ENCODE measurements at regions not wholly inside any gene's neighbourhood (a gene's known extent, or its start where the extent isn't known, plus 50 kb on each side); places are given as distances from the start of the nearest gene placed in this dataset.
A peak's percentile ranks its signal among the peaks of the same experiment; 100 is the strongest.
"Not testable (repeated sequence)": the region's sequence is repeated elsewhere in the genome, so short reads cannot be mapped to it uniquely, and the experiment has no call there.

- no peak for DNase-seq
- Mint-ChIP-seq H3K36me3 (ENCODE audit: low read depth) (no peaks in the 10 kb centered on the region), H3K9me3 (ENCODE audit: low read depth) (no peaks in the 10 kb centered on the region), H3K4me1 (peaks cover 36% of the 10 kb centered on the region), H3K4me3 (no peak overlapping the region), H3K27me3 (peaks cover 34% of the 10 kb centered on the region), H3K27ac (no peak overlapping the region)
- ATAC-seq = no peak
- ChIA-PET POLR2A (no interaction called here), CTCF (no interaction called here)
- intact Hi-C loops (cut with DNase I, micrococcal nuclease) = no loop called here
Measured at GRCh38 chr13:50247223-50247622, 232.0 kb downstream of the KCNRG start.

DNA sequence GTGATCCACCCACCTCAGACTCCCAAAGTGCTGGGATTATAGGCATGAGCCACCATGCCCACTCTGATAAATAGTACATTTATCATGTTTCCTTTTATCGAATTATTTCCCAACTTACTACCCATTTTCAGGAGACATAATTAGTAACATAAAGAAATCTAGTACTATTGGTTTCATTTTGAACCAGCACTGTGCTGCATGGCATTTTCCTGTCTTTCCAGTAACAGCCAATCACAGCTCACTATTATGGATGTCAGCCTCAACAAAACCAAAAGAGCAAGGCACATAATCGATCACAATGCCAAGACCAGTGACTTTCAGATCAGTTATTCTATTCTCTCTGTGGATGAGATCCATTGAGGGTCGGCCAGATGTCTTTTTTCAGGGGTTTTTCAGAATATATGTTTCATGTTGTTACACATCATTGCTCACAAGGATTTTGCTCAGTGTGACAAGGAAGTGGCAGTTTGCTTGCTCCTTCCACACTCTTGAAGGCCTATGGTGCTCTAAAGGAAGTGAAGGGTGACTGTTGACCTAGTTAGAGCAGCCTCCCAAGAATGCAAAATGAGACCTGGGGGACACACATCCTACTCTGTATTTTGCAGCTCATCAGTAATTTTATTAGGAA is 233.4 kb downstream of the KCNRG start:
- peaks cover 36% of the 10 kb centered on the region for H3K4me1 Mint-ChIP-seq
- H3K4me3 Mint-ChIP-seq = no peak overlapping the region
- H3K36me3 Mint-ChIP-seq (ENCODE audit: low read depth) = no peaks in the 10 kb centered on the region
- ATAC-seq (no peak), DNase-seq (no peak)
- H3K27ac Mint-ChIP-seq = no peak overlapping the region
- CTCF ChIA-PET = interaction anchor here (0.6 kb wide), 1 partner anchor 85 kb away, joined by 4 read pairs; no protein-coding TSS in a partner anchor
- intact Hi-C loops (cut with DNase I, micrococcal nuclease) = no loop called here
- POLR2A ChIA-PET = no interaction called here
- peaks cover 36% of the 10 kb centered on the region for H3K27me3 Mint-ChIP-seq
- no peaks in the 10 kb centered on the region for H3K9me3 Mint-ChIP-seq (ENCODE audit: low read depth)

- CTCF ChIA-PET = no interaction called here
- H3K36me3 Mint-ChIP-seq (ENCODE audit: low read depth) = no peaks in the 10 kb centered on the region
- DNase-seq (no peak), ATAC-seq (no peak)
- no peak overlapping the region for H3K4me3 Mint-ChIP-seq
- H3K27ac Mint-ChIP-seq = no peak overlapping the region
- no peaks in the 10 kb centered on the region for H3K9me3 Mint-ChIP-seq (ENCODE audit: low read depth)
- intact Hi-C loops (cut with DNase I, micrococcal nuclease) = no loop called here
- peaks cover 31% of the 10 kb centered on the region for H3K4me1 Mint-ChIP-seq
- H3K27me3 Mint-ChIP-seq = peaks cover 34% of the 10 kb centered on the region
- POLR2A ChIA-PET = no interaction called here
Measured at GRCh38 chr13:50249144-50249521, 233.9 kb downstream of the KCNRG start.

DNA sequence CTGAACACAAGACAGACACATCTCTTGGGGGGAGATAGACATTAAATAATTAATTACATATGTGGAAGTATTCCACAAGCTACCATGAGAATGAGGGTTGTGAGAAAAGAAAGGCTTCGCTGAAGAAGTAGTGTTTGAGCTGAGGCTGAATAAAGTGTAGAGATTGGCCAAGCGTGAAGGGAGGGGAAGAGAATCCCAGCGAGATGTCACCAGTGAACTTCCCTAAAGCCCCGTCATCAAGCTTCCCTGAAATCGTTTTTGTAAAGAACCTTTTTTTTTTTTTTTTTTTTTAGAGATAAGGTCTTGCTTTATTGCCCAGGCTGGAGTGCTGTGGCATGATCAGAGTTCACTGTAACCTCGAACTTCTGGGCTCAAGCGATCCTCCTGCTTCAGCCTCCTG is 235.2 kb downstream of the KCNRG start:
- Mint-ChIP-seq H3K9me3 (ENCODE audit: low read depth) (no peaks in the 10 kb centered on the region), H3K27ac (no peak overlapping the region)
- ATAC-seq = no peak

DNA sequence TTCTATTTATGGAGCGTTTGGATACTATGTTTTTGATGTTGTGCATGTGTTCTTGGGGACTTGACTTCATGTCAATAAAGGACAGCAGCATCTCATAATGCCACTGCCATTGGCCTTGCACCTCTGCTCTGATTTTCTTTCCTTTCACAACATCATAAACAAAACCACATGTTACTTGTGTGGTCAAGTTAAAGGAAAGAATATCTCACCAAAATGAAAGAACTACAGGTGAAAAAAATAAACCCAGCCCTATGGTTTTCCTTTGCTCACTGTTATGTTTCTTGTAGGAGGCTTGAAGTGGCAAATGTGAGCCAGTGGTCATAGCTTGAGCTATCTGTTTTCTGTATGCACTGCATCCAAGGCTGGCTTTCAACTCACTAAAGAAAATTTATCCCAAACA is 240.4 kb downstream of the KCNRG start:
- Mint-ChIP-seq H3K27me3 (peaks cover 36% of the 10 kb centered on the region), H3K4me3 (no peak overlapping the region), H3K4me1 (peaks cover 32% of the 10 kb centered on the region), H3K9me3 (ENCODE audit: low read depth) (peaks cover 5% of the 10 kb centered on the region), H3K27ac (no peak overlapping the region), H3K36me3 (ENCODE audit: low read depth) (no peaks in the 10 kb centered on the region)
- CTCF ChIA-PET = interaction anchor here (0.5 to 1.4 kb wide), 2 partner anchors 154 to 415 kb away, joined by 4 to 5 read pairs; no protein-coding TSS in a partner anchor
- ATAC-seq (peak; percentile 42), DNase-seq (no peak)
- POLR2A ChIA-PET = no interaction called here
- intact Hi-C loops (cut with DNase I, micrococcal nuclease) = loop anchor here in 1 of 2 experiments (5.0 kb wide), 1 partner anchor 33 kb away; no protein-coding TSS in a partner anchor

More for the DNA sequence above, 235.2 kb downstream of the KCNRG start:
- CTCF ChIA-PET = no interaction called here
- Mint-ChIP-seq H3K27me3 (peaks cover 34% of the 10 kb centered on the region), H3K4me1 (peaks cover 21% of the 10 kb centered on the region), H3K4me3 (no peak overlapping the region), H3K36me3 (ENCODE audit: low read depth) (no peaks in the 10 kb centered on the region)
- intact Hi-C loops (cut with DNase I, micrococcal nuclease) = no loop called here
- POLR2A ChIA-PET = interaction anchor here (0.6 to 0.7 kb wide), 2 partner anchors 56 to 108 kb away, joined by 3 to 9 read pairs; no protein-coding TSS in a partner anchor
- no peak for DNase-seq

GRCh38 chr13:50256536-50257321 is 241.5 kb downstream of the KCNRG start:
- not testable (repeated sequence) for ATAC-seq

GRCh38 chr13:50257646-50258045 is 242.4 kb downstream of the KCNRG start:
- H3K36me3 Mint-ChIP-seq (ENCODE audit: low read depth) = no peaks in the 10 kb centered on the region
- ChIA-PET CTCF (interaction anchor here (0.6 to 1.2 kb wide), 2 partner anchors 43 to 49 kb away, joined by 3 read pairs; no protein-coding TSS in a partner anchor), POLR2A (interaction anchor here (0.8 kb wide), 1 partner anchor 132 kb away, joined by 3 read pairs; no protein-coding TSS in a partner anchor)
- peak; percentile 84 for ATAC-seq
- peaks cover 29% of the 10 kb centered on the region for H3K4me1 Mint-ChIP-seq
- peaks cover 24% of the 10 kb centered on the region for H3K27me3 Mint-ChIP-seq
- no peak overlapping the region for H3K4me3 Mint-ChIP-seq
- intact Hi-C loops (cut with DNase I, micrococcal nuclease) = loop anchor here in 1 of 2 experiments (5.0 kb wide), 1 partner anchor 35 kb away; no protein-coding TSS in a partner anchor
- peak; percentile 30 for DNase-seq
- H3K27ac Mint-ChIP-seq = no peak overlapping the region
- peaks cover 5% of the 10 kb centered on the region for H3K9me3 Mint-ChIP-seq (ENCODE audit: low read depth)

More at GRCh38 chr13:50256536-50257321, 241.5 kb downstream of the KCNRG start:
- CTCF ChIA-PET; H3K36me3 Mint-ChIP-seq (ENCODE audit: low read depth); H3K27ac Mint-ChIP-seq; DNase-seq; POLR2A ChIA-PET; H3K4me3 Mint-ChIP-seq; H3K9me3 Mint-ChIP-seq (ENCODE audit: low read depth): not testable (repeated sequence)
- Mint-ChIP-seq H3K27me3 (peaks cover 32% of the 10 kb centered on the region), H3K4me1 (peaks cover 29% of the 10 kb centered on the region)
- intact Hi-C loops (cut with DNase I, micrococcal nuclease) = loop anchor here in 1 of 2 experiments (5.0 kb wide), 1 partner anchor 34 kb away; no protein-coding TSS in a partner anchor

DNA sequence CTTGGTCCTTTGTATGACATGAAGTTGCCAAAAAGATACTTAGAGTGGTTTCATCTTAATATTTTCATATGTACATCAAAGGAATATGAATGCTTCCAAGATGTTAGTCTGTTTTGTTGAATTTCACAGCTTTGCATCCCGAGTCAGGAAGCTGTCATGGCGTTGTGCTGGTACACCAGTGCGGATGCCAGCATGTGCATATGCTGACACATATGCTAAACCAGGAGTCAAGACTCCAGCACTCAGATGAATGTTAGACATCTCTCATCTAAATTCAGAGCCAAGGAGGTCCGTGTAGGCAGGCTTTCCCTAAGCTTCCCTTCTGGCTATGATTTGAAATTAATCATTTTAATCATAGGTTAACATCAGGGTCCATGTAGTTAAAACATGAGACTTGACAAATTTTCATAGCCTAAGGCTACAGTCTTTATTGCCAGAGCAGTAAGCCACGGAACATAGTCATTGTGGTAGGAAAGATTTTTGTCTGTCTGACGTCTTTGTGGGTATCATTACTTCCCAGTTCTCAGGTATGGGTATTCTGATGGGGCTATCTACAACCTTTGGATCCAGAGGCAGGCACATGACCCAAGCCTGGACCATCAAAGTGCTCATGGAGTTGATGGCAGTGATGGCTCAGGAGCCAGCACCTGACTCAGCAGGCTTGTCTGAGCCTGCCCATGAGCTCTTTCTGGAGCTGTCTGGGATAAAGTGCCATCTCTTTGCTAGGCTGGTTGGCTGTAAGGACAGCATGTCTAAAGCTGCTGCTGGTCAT is 246.1 kb downstream of the KCNRG start:
- H3K36me3 Mint-ChIP-seq (ENCODE audit: low read depth) = no peaks in the 10 kb centered on the region
- no peak overlapping the region for H3K27ac Mint-ChIP-seq
- ATAC-seq (no peak), DNase-seq (no peak)
- peaks cover 19% of the 10 kb centered on the region for H3K27me3 Mint-ChIP-seq
- H3K9me3 Mint-ChIP-seq (ENCODE audit: low read depth) = peaks cover 5% of the 10 kb centered on the region
- POLR2A ChIA-PET = no interaction called here
- CTCF ChIA-PET = interaction anchor here (1.4 kb wide), 1 partner anchor 22 kb away, joined by 4 read pairs; no protein-coding TSS in a partner anchor
- intact Hi-C loops (cut with DNase I, micrococcal nuclease) = no loop called here
- peaks cover 20% of the 10 kb centered on the region for H3K4me1 Mint-ChIP-seq
- no peak overlapping the region for H3K4me3 Mint-ChIP-seq

DNA sequence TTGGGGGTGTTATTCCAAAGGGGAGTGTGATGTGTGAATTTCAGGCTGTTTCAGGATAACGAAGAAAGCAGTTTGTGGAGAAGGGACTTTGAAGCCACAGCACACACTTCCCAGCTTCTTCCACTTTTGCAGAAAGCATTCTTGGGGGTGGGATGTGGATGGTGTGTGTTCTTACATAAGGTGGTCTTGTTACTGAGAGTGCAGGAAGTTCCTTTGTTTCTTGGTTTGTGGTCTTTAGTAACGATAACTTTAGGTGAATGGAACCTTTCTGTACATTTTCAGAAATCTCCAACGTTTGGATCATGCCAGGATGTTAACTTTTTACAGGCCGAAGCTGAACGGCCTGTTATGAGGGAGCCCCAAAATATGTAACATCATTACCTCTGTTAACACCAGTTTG is 251.8 kb downstream of the KCNRG start:
- no peak for DNase-seq
- Mint-ChIP-seq H3K27me3 (peaks cover 8% of the 10 kb centered on the region), H3K9me3 (ENCODE audit: low read depth) (no peaks in the 10 kb centered on the region), H3K4me1 (no peaks in the 10 kb centered on the region), H3K4me3 (no peak overlapping the region), H3K36me3 (ENCODE audit: low read depth) (no peaks in the 10 kb centered on the region), H3K27ac (no peak overlapping the region)
- ChIA-PET POLR2A (no interaction called here), CTCF (interaction anchor here (0.9 kb wide), 1 partner anchor 184 kb away, joined by 3 read pairs; no protein-coding TSS in a partner anchor)
- intact Hi-C loops (cut with DNase I, micrococcal nuclease) = loop anchor here in 1 of 2 experiments (5.0 kb wide), 1 partner anchor 290 kb away; no protein-coding TSS in a partner anchor
- no peak for ATAC-seq

DNA sequence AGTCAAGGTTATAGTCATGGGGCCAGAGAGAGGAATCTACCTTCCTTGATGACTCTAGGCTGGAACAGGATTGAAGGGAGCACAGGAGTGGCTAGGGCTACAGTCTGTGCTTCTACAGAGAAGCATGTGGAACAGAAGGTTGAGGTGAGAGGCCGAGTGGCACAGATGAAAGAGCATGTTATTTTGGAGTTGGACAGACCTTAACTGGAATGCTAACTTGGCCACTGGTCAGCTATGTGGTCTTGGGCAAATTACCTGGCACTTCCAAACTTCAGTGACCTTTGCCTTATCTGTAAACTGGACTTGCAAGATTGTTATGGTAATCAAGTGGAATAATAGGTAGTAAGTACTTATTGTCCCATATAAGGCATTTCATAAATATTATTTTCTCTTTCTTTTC is 252.7 kb downstream of the KCNRG start:
- ATAC-seq = no peak
- Mint-ChIP-seq H3K36me3 (ENCODE audit: low read depth) (no peaks in the 10 kb centered on the region), H3K9me3 (ENCODE audit: low read depth) (no peaks in the 10 kb centered on the region), H3K4me1 (no peaks in the 10 kb centered on the region), H3K27me3 (peaks cover 10% of the 10 kb centered on the region), H3K4me3 (no peak overlapping the region), H3K27ac (no peak overlapping the region)
- POLR2A ChIA-PET = no interaction called here
- no peak for DNase-seq
- intact Hi-C loops (cut with DNase I, micrococcal nuclease) = loop anchor here in 1 of 2 experiments (5.0 kb wide), 1 partner anchor 291 kb away; no protein-coding TSS in a partner anchor
- CTCF ChIA-PET = interaction anchor here (0.9 kb wide), 1 partner anchor 185 kb away, joined by 3 read pairs; no protein-coding TSS in a partner anchor

- ChIA-PET POLR2A (no interaction called here), CTCF (interaction anchor here (1.0 kb wide), 1 partner anchor 66 kb away, joined by 3 read pairs; no protein-coding TSS in a partner anchor)
- Mint-ChIP-seq H3K27ac (no peak overlapping the region), H3K4me1 (no peaks in the 10 kb centered on the region), H3K36me3 (ENCODE audit: low read depth) (no peaks in the 10 kb centered on the region), H3K9me3 (ENCODE audit: low read depth) (no peaks in the 10 kb centered on the region), H3K4me3 (no peak overlapping the region), H3K27me3 (peaks cover 10% of the 10 kb centered on the region)
- DNase-seq = no peak
- no peak for ATAC-seq
- intact Hi-C loops (cut with DNase I, micrococcal nuclease) = loop anchor here in 1 of 2 experiments (5.0 kb wide), 1 partner anchor 291 kb away; no protein-coding TSS in a partner anchor
Measured at GRCh38 chr13:50268500-50268899, 253.3 kb downstream of the KCNRG start.

Data from activated CD4-positive, alpha-beta T cell treated with anti-CD3 and anti-CD28 coated beads for 36 hours (primary cell).